ENCODE measurements at regions not wholly inside any gene's neighbourhood (a gene's known extent, or its start where the extent isn't known, plus 50 kb on each side); places are given as distances from the start of the nearest gene placed in this dataset.

GRCh38 chr6:100980949-100981348 lies 99.8 kb upstream of the ASCC3 start:
- DNase-seq (ENCODE audit: low spot score) (no peak), ATAC-seq (no peak)
- ChIA-PET CTCF (interaction anchor here (1.0 kb wide), 1 partner anchor 67 kb away, joined by 6 read pairs; no protein-coding TSS in a partner anchor), POLR2A (no interaction called here)
- Mint-ChIP-seq H3K4me1 (peaks cover 4% of the 10 kb centered on the region), H3K9me3 (peaks cover 9% of the 10 kb centered on the region), H3K4me3 (no peak overlapping the region), H3K27me3 (ENCODE audit: low read depth) (no peaks in the 10 kb centered on the region), H3K36me3 (no peaks in the 10 kb centered on the region), H3K27ac (no peak overlapping the region)
- TF ChIP-seq ZNF263 (CRISPR knock-in tag; IDR thresholded peaks at IDR 0.05; ENCODE audit: low read depth) (no peak), ZNF671 (CRISPR knock-in tag; IDR thresholded peaks at IDR 0.05) (no peak), ZNF121 (CRISPR knock-in tag; IDR thresholded peaks at IDR 0.05) (no peak), MXD4 (CRISPR knock-in tag; IDR thresholded peaks at IDR 0.05; ENCODE audit: borderline replicate concordance) (no peak), MLX (CRISPR knock-in tag; IDR thresholded peaks at IDR 0.05) (no peak), RORB (CRISPR knock-in tag; IDR thresholded peaks at IDR 0.05) (no peak), PRRX2 (CRISPR knock-in tag; IDR thresholded peaks at IDR 0.05) (no peak), ELF4 (CRISPR knock-in tag; IDR thresholded peaks at IDR 0.05; ENCODE audit: low read depth) (no peak), JUN (CRISPR knock-in tag; IDR thresholded peaks at IDR 0.05) (no peak), ESRRA (CRISPR knock-in tag; IDR thresholded peaks at IDR 0.05; ENCODE audit: borderline replicate concordance) (no peak), CBFB (CRISPR knock-in tag; IDR thresholded peaks at IDR 0.05; ENCODE audit: low read depth) (no peak)
- TF ChIP-seq, protein P1, sequence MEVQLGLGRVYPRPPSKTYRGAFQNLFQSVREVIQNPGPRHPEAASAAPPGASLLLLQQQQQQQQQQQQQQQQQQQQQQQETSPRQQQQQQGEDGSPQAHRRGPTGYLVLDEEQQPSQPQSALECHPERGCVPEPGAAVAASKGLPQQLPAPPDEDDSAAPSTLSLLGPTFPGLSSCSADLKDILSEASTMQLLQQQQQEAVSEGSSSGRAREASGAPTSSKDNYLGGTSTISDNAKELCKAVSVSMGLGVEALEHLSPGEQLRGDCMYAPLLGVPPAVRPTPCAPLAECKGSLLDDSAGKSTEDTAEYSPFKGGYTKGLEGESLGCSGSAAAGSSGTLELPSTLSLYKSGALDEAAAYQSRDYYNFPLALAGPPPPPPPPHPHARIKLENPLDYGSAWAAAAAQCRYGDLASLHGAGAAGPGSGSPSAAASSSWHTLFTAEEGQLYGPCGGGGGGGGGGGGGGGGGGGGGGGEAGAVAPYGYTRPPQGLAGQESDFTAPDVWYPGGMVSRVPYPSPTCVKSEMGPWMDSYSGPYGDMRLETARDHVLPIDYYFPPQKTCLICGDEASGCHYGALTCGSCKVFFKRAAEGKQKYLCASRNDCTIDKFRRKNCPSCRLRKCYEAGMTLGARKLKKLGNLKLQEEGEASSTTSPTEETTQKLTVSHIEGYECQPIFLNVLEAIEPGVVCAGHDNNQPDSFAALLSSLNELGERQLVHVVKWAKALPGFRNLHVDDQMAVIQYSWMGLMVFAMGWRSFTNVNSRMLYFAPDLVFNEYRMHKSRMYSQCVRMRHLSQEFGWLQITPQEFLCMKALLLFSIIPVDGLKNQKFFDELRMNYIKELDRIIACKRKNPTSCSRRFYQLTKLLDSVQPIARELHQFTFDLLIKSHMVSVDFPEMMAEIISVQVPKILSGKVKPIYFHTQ (CRISPR knock-in tag; IDR thresholded peaks at IDR 0.05) = no peak

- Mint-ChIP-seq H3K9me3 (peaks cover 11% of the 10 kb centered on the region), H3K4me3 (no peak overlapping the region), H3K27ac (no peak overlapping the region), H3K27me3 (ENCODE audit: low read depth) (no peaks in the 10 kb centered on the region), H3K4me1 (peaks cover 3% of the 10 kb centered on the region; the same call in 1 of the 2 replicates), H3K36me3 (peaks cover under 1% of the 10 kb centered on the region)
- CTCF ChIA-PET = no interaction called here
- POLR2A ChIA-PET = no interaction called here
- no peak for ATAC-seq
- DNase-seq (ENCODE audit: low spot score) = no peak
- TF ChIP-seq, protein P2, sequence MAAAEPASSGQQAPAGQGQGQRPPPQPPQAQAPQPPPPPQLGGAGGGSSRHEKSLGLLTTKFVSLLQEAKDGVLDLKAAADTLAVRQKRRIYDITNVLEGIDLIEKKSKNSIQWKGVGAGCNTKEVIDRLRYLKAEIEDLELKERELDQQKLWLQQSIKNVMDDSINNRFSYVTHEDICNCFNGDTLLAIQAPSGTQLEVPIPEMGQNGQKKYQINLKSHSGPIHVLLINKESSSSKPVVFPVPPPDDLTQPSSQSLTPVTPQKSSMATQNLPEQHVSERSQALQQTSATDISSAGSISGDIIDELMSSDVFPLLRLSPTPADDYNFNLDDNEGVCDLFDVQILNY (CRISPR knock-in tag; IDR thresholded peaks at IDR 0.05) = no peak
- no peak for TF ChIP-seq ZNF232 (CRISPR knock-in tag; IDR thresholded peaks at IDR 0.05)
- TF ChIP-seq, protein P1 (CRISPR knock-in tag; IDR thresholded peaks at IDR 0.05) = no peak
- no peak for TF ChIP-seq FOXK1 (CRISPR knock-in tag; IDR thresholded peaks at IDR 0.05)
- TF ChIP-seq SOX15 (CRISPR knock-in tag; IDR thresholded peaks at IDR 0.05) = no peak
- TF ChIP-seq OVOL2 (CRISPR knock-in tag; IDR thresholded peaks at IDR 0.05; ENCODE audit: borderline replicate concordance) = no peak
- no peak for TF ChIP-seq HMGA2 (CRISPR knock-in tag; IDR thresholded peaks at IDR 0.05)
- TF ChIP-seq, protein P3, sequence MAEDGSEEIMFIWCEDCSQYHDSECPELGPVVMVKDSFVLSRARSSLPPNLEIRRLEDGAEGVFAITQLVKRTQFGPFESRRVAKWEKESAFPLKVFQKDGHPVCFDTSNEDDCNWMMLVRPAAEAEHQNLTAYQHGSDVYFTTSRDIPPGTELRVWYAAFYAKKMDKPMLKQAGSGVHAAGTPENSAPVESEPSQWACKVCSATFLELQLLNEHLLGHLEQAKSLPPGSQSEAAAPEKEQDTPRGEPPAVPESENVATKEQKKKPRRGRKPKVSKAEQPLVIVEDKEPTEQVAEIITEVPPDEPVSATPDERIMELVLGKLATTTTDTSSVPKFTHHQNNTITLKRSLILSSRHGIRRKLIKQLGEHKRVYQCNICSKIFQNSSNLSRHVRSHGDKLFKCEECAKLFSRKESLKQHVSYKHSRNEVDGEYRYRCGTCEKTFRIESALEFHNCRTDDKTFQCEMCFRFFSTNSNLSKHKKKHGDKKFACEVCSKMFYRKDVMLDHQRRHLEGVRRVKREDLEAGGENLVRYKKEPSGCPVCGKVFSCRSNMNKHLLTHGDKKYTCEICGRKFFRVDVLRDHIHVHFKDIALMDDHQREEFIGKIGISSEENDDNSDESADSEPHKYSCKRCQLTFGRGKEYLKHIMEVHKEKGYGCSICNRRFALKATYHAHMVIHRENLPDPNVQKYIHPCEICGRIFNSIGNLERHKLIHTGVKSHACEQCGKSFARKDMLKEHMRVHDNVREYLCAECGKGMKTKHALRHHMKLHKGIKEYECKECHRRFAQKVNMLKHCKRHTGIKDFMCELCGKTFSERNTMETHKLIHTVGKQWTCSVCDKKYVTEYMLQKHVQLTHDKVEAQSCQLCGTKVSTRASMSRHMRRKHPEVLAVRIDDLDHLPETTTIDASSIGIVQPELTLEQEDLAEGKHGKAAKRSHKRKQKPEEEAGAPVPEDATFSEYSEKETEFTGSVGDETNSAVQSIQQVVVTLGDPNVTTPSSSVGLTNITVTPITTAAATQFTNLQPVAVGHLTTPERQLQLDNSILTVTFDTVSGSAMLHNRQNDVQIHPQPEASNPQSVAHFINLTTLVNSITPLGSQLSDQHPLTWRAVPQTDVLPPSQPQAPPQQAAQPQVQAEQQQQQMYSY (CRISPR knock-in tag; IDR thresholded peaks at IDR 0.05) = no peak
- TF ChIP-seq IRF1 (CRISPR knock-in tag; IDR thresholded peaks at IDR 0.05) = no peak
- TF ChIP-seq, protein P4, sequence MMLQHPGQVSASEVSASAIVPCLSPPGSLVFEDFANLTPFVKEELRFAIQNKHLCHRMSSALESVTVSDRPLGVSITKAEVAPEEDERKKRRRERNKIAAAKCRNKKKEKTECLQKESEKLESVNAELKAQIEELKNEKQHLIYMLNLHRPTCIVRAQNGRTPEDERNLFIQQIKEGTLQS (CRISPR knock-in tag; conservative IDR thresholded peaks at IDR 0.05) = no peak
- no peak for TF ChIP-seq NFE2L1 (CRISPR knock-in tag; IDR thresholded peaks at IDR 0.05)
- no peak for TF ChIP-seq ZNF425 (CRISPR knock-in tag; conservative IDR thresholded peaks at IDR 0.05)
These were observed 105.8 kb upstream of the ASCC3 start for GRCh38 chr6:100986921-100987320.

All from WTC11 (cell line).